H4 (cell line): ENCODE measurements at regions not wholly inside any gene's neighbourhood (a gene's known extent, or its start where the extent isn't known, plus 50 kb on each side); places are given as distances from the start of the nearest gene placed in this dataset.
"Not testable (repeated sequence)": the region's sequence is repeated elsewhere in the genome, so short reads cannot be mapped to it uniquely, and the experiment has no call there.

ENCODE experiments used
- DNase-seq: peaks from one replicate; pipeline ENCODE4 v3.0.0-alpha.2; 2015; ENCODE audit warnings: low spot score

- no peak for DNase-seq
Measured at GRCh38 chr2:111251711-111252110, 131.0 kb downstream of the BCL2L11 start.

GRCh38 chr2:111252436-111252835 is 131.7 kb downstream of the BCL2L11 start:
- DNase-seq, result no peak

DNA sequence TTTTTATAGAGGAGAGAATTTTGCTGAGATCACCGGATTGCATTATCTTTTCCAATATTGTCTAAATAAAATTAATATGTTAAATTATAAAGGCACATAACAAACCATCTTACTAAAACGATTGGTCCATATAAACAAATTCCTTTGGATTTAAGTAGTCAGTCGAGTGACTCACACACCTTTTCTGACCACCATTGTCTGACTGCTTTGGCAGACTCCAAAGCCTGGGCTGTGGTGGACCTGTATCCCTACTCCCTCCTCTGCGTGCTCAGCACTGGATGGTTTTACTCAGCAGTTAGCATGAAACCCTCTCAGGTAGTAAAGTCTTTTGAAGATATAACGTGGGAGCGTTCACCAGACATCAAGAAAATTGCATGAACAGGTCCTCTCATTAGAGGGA is 134.2 kb downstream of the BCL2L11 start:
- not testable (repeated sequence) for DNase-seq

DNA sequence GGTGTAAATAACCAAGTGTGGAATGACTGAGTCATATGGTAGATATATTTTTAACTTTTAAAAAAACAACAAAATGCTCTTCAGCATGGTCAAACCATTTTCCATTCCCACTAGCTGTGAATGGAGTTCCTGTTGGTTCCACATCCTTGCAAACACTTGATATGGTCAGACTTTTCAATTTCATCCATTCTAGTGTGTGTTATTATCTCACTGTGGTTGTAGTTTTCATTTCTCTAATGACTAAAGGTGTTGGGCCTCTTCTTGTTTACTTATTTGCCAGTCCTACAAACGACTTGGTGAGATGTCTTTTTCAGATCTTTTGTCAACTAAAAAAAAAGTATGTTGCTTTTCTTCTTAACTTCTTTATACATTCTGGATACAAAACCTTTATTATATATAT is 135.9 kb downstream of the BCL2L11 start:
- DNase-seq, result not testable (repeated sequence)

DNA sequence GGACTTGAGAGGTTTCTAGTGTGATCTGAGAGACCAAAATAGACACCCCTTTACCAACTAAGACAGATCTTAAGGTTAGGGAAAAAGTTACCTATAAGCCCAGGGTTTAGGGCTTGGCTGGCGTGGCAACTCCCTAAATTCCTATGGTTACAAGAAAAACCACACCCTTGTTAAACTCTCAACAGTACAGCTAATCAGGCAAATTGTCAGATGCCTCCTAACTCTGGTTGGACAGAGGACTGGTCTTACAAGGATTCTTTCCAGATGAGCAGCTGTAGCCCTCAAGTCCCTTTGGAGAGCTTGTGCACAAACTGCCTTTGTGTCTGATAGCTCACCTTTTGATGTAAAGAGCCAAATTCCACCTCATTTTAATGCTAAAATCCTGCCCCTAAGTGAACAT is 136.9 kb downstream of the BCL2L11 start:
- not testable (repeated sequence) for DNase-seq

GRCh38 chr2:111258318-111258717 is 137.6 kb downstream of the BCL2L11 start:
- not testable (repeated sequence) for DNase-seq

DNA sequence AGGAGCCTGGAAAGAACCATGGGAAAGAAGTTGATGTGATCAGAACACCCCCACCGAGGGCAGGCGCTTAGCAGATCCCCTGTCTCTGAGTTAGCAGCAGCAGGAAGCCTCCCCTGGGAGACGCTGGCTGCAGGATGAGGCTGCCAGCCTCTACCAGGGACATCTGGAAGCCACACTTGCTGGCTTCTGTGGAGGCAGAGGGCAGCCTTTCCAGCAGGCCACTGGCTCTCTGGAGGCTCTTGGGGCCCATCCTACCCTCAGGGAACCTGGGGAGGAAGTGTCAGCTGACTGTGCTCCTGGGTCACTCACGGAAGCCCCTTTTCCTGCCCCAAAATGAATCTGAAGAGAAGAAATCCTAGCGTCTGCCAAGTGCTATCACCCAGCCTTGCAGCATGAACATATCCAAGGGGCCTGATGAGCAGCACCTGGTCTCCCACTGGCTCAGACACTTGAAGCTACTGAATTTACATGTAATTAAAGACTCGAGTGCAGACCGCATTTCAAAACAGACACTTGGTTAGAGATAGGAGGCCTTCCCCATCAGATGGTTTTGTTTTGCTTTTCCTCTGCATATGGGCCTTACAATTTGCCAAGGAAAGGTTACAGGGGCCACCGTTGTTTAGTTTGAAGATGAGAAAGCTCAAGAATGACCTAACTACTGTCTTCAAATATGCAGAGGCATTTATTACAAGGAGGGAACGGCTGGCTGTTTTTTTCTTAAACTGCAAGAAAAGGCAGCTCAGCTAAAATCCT is 142.1 kb downstream of the BCL2L11 start:
- not testable (repeated sequence) for DNase-seq

- not testable (repeated sequence) for DNase-seq
Measured at GRCh38 chr2:111263380-111264017, 142.8 kb downstream of the BCL2L11 start.

DNA sequence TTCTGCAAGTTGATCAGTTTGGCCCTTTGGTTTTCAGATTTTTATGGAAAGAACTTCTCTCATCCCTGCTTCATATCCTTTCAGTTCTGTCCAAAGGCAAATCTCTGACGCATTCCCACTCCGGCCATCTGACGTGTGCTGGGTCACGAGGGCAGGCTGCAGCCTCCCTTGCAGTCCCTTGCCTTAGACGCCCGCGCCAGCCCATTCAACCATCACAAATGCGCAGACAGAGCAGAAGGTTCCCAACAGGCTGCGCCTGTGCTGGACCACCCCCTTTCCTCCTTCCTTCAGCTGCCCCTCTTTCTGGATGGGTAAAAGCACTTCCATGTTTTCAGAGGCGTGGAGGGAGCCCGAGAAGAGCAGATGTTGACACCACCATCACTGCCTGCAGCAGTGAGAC is 144.2 kb downstream of the BCL2L11 start:
- not testable (repeated sequence) for DNase-seq

DNA sequence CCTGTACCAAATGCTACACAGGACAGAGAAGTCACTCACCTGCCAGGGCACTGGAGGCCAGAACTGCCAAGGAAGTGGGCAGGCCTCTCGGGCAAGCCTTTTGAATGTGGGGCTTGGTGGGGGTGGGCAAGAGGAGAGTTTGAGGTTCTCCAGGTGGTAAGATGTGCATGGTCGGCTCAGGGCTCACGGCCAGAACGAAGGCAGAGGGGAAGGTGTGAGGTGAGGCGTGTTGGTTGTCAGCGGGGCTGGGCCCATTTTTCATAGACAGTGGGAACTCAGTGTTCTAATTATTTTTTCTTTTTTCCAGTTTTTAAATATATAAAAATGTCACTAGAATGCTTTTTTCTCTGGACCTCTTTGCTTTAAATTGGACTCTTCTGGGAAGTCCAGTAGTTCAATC is 145.8 kb downstream of the BCL2L11 start:
- DNase-seq, result not testable (repeated sequence)

GRCh38 chr2:111267038-111267437 is 146.3 kb downstream of the BCL2L11 start:
- not testable (repeated sequence) for DNase-seq

- not testable (repeated sequence) for DNase-seq
Measured at GRCh38 chr2:111269761-111270323, 149.1 kb downstream of the BCL2L11 start.

DNA sequence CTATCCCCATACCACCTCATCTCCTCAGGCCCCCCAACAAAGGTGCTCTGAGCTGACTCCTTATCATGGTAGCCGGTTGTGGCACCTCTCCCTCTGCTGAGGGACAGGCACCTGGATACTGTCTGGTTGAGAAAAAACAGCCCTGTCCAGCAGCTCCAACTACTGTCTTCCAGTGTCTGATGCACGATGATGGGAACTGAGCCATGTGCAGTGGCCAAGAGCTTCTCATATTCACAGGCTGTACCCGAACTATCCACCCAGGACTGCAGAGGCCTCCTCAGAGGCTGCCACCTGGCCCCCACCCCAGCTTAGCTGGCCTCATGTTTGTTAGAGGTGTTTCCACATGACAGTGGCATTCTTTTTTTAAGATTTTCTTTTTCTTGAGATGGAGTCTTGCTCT is 149.9 kb downstream of the BCL2L11 start:
- not testable (repeated sequence) for DNase-seq

DNA sequence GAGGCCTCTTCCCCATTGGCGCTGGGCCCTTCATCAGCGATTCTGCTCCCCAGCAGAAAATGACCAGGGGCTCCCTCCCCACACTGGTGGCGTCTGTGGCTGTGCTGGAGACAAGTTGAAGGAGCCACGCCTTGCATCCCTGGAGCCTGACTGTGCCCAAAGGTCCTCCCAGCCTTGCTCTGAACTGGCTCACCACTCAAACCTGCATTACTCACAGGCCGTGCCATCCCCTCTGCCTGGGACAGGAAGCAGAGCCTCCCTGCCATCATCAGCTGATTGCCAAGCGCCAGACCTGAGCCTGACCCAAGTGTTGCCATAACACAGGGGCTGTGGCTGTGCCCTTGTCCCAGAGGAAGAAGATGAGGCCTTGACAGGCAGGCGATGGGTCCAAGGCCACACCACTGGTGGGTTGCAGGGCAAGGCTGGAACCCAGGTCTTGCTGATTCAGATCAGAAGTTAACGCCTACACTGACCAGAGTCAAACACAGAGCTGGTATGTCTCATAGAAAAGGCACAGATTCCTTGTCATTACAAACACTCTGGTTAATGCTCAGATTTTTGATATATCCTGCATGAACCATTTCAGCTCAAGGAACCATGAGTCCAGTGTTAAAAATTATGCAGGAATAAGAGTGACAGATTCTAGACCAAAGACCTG is 151.1 kb downstream of the BCL2L11 start:
- DNase-seq, result not testable (repeated sequence)

GRCh38 chr2:111273007-111273406 is 152.3 kb downstream of the BCL2L11 start:
- DNase-seq, result not testable (repeated sequence)

DNA sequence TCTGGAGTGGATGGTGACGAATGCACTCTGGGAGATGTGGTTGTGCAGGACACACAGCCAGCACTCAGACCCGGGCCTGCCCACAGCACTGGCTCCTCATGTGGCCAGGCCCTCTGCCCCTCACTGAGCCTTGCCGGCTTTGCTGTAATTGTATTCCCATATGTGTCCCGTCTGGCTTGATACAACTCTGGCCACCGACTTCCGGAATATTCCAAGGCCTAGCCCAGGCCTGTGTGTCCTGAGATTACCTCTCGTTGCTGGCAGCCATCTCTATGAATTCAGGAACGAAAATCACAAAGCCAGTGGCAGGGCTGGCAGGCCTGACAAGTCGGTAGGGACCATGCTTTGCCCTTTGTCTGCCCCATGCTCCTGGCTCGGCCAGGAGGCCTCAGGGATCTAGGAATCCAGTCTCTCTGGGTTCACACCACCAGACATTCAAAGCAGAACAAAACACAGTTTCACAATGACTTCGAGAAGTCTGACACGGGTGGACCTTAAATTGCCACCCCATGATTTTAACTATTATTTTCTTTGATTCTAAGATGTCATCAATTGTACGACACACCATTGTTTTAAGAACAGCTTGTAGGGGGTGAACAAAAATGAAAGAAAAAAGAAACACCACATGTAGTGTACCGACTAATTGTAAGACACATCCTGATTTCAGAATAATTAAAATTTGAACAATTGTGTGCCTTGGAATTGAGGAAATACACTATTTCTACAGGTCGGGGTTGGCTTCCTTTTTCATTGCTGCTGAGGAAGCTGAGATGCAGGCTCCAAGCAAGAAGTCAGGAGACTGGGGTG is 154.5 kb downstream of the BCL2L11 start:
- not testable (repeated sequence) for DNase-seq

DNA sequence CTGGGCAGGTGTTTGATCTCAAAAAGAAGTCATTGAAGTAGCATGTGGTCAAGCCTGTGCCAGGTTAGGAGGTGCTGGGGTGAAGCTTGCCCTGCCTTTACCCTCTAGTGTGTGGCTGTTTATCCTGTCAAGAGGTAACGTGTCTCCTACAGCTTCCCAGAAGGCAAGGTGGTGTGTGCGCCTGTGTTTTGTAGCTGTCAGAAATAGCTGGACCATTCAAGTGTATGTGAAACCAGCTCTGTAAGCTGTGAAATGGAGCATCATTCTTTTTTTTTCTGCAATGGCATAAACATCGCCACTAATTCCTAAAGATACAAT is 155.1 kb downstream of the BCL2L11 start:
- DNase-seq, result not testable (repeated sequence)

DNA sequence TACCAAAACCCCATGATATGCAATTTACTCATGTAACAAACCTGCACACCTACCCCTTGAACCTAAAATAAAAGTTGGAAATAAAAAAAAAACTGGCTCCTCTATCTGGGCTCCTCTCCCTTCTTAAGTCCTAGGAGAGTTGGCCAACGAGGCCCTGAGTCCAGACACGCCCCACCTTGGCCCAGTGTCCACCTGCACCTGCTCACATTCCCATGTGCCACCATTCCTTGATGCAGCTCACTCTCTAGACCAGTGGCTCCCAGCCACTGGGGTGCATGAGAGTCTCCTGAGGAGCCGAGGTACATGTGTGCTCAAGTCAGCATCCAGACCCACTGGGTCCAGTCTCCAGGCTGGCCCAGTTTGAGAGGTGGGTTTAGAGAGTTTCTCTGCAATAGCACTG is 157.4 kb downstream of the BCL2L11 start:
- not testable (repeated sequence) for DNase-seq

DNA sequence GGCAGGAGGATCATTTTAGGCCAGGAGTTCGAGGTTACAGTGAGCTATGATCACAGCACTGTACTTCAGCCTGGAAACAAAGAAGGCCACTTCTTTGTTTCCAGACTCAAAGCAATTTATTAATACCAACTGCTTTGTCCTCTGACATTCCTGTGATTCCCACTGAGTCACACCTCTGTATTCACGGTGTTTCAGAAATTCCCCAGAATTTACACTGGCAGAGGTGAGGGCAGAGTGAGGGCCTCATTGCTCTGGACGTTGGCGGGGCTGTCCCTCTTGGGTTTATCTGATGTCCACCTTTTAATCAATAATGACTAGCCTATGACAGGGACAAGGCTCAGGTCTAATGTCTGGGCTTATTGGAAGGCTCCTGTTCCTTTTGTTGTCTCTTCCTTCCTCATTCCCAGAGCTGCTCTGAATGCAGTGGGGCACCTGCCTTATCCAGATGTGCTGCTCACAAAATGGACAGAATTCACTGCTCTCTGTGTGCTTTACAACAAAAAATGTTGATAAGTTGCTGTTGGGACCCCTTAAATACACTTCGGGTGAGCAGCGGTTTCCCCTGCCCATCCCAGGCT is 160.1 kb downstream of the BCL2L11 start:
- DNase-seq, result not testable (repeated sequence)

DNA sequence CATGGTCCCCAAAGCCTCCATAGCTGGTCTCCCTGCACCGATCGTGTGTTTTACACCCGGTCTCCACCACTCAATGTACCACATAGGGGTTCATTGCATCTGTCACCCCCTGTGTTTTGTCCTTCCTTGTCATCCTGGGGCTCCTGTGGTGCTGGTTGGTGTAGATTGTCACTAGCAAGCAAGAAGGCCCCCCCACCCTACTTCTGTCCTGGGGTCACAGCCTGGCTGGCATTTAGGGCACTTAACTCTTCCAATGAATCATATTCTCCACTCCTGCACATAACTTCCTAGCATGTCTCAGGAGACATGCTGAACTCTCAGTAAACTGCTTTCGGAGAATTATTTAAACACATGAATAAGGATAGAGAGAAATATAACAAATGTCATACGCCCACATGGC is 161.4 kb downstream of the BCL2L11 start:
- not testable (repeated sequence) for DNase-seq
